IPS-NIHi7 (cell line): ENCODE measurements at regions not wholly inside any gene's neighbourhood (a gene's known extent, or its start where the extent isn't known, plus 50 kb on each side); places are given as distances from the start of the nearest gene placed in this dataset.
"Not testable (repeated sequence)": the region's sequence is repeated elsewhere in the genome, so short reads cannot be mapped to it uniquely, and the experiment has no call there.

Experiments used
- DNase-seq: peaks from one replicate; pipeline ENCODE4 v3.0.0; 2012; ENCODE audit warnings: mixed read lengths; ENCODE audit errors: extremely low spot score

DNA sequence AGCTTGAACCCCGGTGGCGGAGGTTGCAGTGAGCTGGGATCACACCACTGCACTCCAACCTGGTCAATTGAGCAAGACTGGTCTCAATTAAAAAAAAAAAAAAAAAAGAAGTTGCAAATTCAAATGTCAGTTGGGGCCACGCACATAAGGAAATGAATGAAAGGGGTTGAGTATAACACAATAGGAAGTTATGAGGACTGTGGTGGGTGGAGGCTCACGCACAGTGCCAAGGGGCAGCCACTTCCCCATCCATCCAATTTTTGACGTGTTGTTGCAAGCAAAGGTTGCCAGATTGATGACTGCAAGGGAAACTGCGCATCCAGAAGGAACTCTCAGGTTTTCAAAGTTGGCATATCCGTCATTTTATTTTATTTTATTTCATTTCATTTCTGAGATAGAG, 532.2 kb downstream of the NTRK3 start:
- DNase-seq = no peak

DNA sequence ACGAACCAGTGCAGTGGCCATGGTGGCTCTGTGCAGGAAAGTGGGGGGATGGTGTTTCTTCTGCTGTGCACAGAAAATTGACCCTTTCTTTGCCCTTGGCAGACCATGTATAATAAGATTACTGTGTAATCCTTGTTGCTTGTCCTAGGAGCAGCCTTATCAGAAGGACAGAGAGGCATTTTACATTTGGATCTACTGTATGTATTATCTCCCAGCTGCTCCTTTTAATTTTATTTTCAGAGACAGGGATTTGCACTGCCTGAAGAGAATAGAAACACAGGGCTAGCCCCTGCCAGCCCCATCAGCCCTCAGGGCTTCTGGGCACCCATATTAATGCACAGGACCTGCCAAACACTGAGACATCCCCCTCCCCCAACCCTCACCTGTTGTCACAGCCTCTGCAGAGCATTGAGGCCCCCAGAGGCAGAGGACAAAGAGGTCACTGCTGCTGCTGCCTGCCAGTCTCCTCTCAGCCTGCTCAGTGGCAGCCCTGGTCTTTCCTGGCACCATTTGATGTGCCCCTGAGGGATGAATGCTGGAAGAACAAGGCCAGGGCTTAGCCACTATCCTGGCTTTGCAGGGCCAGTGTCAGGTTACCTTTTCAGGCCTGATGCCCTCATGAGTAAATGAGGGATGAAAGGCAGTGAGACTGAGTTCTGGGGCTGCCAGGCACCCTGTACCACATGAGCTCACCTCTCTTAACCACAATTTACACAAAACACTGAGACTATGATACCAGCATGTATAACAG, 533.4 kb downstream of the NTRK3 start:
- DNase-seq = no peak

DNA sequence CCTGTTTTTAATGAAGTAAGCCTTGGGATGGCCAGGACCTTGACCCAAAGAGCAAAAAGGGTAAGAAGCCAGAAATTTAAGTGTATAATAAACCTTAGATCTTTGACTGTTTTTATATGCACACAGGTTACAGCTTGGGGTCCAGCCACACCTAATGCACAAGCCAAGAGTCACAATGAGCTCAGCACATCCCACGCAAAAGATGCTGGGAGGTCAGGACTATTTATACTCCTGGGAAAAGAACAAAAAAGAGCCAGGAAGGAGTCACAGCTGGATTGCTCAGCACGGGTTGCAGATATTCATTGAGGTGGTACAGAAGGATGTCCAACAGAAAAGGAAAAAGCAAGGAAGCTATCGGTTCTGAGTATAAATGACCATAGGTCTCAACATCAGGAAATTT, 536.3 kb downstream of the NTRK3 start:
- no peak for DNase-seq

DNA sequence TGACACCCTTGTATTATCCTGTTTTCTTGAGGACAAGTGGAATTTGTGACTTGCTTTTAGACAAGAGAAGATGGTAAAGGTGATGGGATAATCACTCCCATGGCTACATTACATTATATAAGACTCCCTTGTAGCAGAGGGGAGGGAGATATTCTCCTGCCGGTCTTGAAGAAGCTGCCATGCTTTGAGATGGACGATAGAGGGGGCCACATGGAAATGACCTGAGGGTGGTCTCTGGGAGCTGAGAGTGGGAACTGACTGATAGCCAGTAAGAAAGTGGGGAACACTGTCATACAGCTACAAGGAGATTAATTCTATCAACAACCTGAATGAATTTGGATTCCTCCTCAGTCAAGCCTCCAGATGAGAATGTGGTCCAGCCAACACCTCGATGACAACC, 540.1 kb downstream of the NTRK3 start:
- DNase-seq = peak; percentile 62

DNA sequence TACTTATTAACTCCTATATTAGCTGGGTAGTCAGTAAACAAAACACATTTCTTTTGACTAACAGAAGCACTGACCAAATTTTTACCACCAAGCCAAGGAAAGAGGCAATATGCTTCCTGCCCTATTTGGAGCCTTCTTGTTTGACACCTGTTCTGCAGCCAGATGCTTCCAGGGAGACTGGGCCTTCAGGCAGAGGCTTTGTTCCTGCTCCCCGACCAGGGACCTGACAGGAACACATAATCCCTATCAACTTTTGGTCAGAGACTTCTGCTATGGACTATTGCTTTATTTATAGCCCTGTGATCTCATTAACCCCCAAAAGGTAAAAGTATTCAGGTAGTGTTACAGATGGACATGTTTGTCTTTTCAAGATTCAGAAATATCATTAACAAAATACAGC, 541.3 kb downstream of the NTRK3 start:
- no peak for DNase-seq

DNA sequence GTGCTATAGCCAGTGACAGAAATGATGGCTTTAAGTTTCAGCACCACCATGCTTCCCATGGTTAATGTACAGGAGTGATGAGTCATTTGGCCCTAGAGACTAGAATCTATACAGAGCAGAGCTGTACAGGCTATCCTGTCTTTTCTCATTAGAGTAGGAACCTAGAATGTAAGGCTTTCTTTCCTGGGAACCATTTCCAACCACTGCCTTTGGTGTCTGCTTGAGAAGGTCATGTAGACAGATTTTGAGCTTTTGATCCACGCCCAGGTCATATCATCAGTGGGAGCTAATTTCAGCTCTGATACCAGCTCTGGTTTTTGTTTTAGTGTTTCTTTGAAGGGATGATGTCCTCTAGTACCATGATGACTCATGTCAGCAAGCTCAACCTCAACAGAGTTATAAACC, 543.1 kb downstream of the NTRK3 start:
- no peak for DNase-seq

- no peak for DNase-seq
These were observed 544.3 kb downstream of the NTRK3 start for GRCh38 chr15:87712211-87712610.

DNA sequence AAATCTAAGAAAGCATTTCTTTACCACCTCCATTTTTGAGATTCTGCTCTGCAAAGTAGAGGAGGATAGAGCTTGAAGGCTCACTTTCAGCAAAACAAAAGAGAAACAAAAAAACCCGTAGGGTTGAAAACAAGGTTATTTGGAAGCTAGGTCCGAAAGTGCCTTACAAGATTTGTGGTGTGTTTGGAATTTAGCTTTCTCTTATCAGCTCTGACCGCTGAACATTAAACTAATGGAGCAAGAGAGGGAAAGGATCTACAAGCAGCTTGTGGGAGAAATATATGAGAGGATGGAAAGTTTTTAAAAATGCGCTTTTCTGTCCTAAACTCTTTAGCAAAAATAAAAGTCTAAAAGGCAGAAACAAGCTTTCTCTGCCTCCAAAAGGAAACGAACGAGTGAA, 545.5 kb downstream of the NTRK3 start:
- DNase-seq = no peak

DNA sequence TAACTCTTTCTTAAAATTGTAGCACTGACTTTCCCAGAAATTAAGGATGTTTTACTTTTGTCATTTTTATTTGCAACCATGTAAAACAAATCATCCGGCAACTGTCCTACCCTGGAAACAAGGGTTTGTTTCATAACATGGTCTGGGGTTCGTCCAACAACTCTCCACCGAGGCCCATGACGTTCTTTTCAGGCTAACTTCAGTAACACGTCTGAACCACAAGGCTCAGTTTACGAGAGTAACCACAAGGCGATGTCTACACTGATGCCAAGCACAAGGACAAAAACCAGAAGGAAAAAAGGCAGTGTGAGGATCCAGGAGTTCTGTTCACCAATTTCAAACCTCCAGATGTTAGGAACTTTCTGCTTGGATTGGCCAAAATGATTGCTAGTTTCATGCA, 546.1 kb downstream of the NTRK3 start:
- DNase-seq = no peak

GRCh38 chr15:87707566-87708130, 548.9 kb downstream of the NTRK3 start:
- DNase-seq = no peak

DNA sequence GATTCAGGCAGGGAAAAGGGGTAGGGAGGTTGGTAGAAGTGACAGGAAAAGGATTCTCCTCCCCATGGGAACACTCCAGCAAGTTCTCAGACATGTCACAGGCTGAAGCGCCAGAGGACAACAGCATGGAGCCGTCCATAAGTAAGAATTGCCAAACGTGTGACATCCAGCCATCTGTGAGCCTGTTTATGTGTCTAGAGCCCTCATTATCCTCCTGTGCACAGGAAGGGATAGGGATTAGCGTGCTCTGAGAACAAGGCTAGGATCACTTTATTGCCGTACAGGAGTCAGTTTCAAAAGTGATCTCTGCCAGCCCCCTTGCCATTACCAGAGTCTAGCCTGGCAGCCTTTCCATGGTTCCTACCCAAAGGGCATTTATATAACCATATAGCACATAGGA, 549.5 kb downstream of the NTRK3 start:
- DNase-seq = no peak

- no peak for DNase-seq
These were observed 550.5 kb downstream of the NTRK3 start for GRCh38 chr15:87706001-87706400.

DNA sequence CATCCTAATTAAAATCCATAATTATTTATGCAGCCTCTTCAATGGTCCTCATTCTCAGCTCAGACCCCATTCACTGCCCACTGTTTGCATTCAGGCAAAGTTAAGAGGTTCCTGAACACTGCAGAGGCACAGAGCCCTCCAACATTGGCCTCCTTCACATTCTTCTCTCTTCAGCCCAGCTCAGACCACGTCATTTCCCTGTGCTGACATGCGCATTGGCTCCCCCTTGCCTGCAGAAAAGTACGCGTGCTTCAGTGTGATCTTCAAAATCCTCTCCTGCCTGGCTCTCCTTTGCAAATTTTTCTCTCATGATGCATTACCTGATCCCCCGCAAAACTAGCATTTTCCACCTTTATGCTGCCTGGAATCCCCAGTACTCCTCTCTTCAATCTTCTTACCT, 552.3 kb downstream of the NTRK3 start:
- no peak for DNase-seq

DNA sequence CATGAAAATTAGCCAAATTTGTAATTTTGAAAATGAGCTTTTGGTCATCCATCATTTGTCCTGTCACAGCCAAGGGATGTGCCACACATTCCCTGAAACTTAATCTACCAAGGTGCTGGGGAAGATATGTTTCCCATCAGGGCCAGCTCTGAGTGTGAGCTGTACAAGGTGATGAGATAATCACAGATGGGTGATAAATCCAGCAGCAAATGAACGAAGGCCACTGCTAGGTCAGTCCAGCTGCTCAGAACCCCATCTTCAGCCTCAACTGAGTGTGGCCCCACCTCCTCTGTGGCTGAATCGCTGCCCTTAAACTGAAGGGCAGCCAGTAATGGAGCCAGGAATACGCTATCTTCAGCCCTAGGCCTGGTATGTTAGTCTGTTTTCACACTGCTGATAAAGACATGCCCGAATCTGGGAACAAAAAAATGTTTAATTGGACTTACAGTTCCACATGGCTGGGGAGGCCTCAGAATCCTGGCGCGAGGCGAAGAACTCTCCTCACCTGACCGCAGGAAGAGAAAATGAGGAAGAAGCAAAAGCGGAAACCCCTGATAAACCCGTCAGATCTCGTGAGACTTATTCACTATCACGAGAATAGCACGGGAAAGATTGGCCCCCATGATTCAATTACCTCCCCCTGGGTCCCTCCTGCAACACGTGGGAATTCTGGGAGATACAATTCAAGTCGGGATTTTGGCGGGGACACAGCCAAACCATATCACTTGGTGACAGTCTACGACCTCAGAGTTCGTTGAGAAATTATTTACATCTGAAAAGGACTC, 553.0 kb downstream of the NTRK3 start:
- DNase-seq = no peak

DNA sequence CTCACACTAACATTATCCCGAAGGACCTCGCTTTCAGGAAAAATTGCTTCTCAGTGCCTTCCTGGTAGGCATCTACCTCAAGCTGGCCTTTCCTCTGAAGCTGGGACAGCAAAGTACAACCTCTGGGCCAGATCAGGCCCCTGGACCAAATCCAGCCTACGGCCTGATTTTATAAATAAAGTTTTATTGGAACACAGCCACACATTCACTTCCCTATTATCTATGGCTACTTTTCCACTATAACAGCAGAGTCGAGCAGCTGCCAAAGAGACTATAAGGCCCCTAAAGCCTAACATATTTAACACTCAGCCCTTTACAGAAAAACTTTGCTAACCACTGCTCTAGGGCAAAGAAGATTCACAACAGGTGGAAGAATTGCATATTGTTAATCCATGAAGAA, 554.3 kb downstream of the NTRK3 start:
- DNase-seq = no peak

DNA sequence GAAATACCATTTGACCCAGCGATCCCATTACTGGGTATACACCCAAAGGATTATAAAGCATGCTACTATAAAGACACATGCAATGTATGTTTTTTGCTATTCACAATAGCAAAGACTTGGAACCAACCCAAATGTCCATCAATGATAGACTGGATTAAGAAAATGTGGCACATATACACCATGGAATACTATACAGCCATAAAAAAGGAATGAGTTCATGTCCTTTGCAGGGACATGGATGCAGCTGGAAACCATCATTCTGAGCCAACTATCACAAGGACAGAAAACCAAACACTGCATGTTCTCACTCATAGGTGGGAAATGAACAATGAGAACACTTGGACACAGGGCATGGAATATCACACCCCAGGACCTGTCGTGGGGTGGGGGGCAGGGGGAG, 558.1 kb downstream of the NTRK3 start:
- DNase-seq = not testable (repeated sequence)

DNA sequence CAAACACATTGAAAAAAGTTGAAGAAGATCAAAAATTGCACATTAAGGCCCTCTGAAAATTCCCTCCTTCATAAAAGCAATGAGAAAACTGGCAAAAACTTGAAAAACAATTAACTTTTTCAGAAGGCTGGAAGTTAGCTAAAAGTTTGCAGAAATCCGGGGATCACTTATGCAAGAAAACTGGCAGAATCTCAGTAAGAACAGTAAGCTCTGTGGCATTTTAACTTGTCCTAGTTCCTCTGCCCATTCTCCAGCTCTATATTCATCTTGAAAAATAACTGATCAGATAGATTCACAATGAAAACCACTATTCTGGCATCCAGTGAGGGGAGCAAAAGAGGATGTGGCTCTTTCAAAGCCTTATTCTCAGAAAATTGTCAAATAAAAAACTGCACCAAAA, 566.8 kb downstream of the NTRK3 start:
- DNase-seq = no peak

DNA sequence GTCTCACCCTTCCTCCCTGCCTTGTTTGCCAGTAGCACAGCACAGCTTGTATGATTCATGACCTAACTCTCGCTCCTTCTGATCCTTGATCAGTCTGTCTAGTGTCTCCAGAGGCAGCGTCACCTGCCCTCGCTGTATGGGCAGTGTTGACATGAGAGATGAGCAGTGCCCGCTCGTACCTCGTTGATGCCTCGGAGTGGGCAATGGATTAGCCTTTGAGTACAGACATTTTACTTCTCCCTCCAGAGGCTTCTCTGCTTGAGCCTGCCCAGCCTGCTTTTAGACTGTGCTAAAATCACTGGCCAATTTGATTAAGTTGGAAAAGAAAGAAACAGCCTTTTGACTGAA, 569.0 kb downstream of the NTRK3 start:
- no peak for DNase-seq

GRCh38 chr15:87686841-87687522, 569.6 kb downstream of the NTRK3 start:
- no peak for DNase-seq

- no peak for DNase-seq
These were observed 570.2 kb downstream of the NTRK3 start for GRCh38 chr15:87686339-87686738.

- DNase-seq = no peak
These were observed 574.0 kb downstream of the NTRK3 start for GRCh38 chr15:87682527-87682926.

GRCh38 chr15:87681104-87681503, 575.4 kb downstream of the NTRK3 start:
- DNase-seq = no peak

GRCh38 chr15:87680208-87680607, 576.3 kb downstream of the NTRK3 start:
- no peak for DNase-seq
